Adrenal gland (tissue), 9 donors: ENCODE measurements at regions not wholly inside any gene's neighbourhood (a gene's known extent, or its start where the extent isn't known, plus 50 kb on each side); places are given as distances from the start of the nearest gene placed in this dataset.

Source experiments
- DNase-seq, 7 donors: peaks; one replicate each; pipeline ENCODE4 v3.0.0-alpha.2; 2019 to 2020
- H3K27ac ChIP-seq, 5 donors: fragments of 200-600 bp; sonication (generic) in 4 of 5; 1 replicate in 3 of 5; 2 replicates in 2 of 5; pipeline versions ENCODE4 v1.5.1 to v1.8.0; 2016 to 2020; ENCODE audit warnings: mild to moderate bottlenecking in 1 of 5
- H3K27me3 ChIP-seq: fragments of 200-600 bp; 2 replicates; pipeline ENCODE4 v1.8.0; 2021
- H3K36me3 ChIP-seq, 2 donors: fragments of 200-600 bp; replicated peaks in 1 of 2; 1 replicate in 1 of 2; 2 replicates in 1 of 2; pipeline versions ENCODE4 v1.5.1 to v1.8.0; 2018 to 2022
- H3K4me1 ChIP-seq, 2 donors: fragments of 200-600 bp; replicated peaks in 1 of 2; 1 replicate in 1 of 2; 2 replicates in 1 of 2; pipeline versions ENCODE4 v1.5.1 to v1.8.0; 2018 to 2021
- H3K4me3 ChIP-seq, 4 donors: fragments of 200-600 bp; sonication (generic) in 3 of 4; one replicate each; pipeline ENCODE4 v1.5.1; 2016 to 2018
- H3K9me3 ChIP-seq, 3 donors: fragments of 200-600 bp; sonication (generic) in 1 of 3; replicated peaks in 1 of 3; 1 replicate in 2 of 3; 2 replicates in 1 of 3; pipeline versions ENCODE4 v1.5.1 to v1.8.0; 2016 to 2021
- POLR2A ChIP-seq, 2 donors: fragments of 450-650 bp; IDR thresholded peaks; one replicate each; pipeline ENCODE4 v1.6.1; 2017; ENCODE audit warnings: antibody characterized with exemption in 2 of 2, mild to moderate bottlenecking in 2 of 2, moderate library complexity in 1 of 2
- WGBS, 4 donors: extraction: QIAGEN DNeasy Blood & Tissue Kit in 2 of 4; methylation state at CpG; one replicate each; pipeline versions ENCODE4 v1.1.5 to v1.1.7; 2013 to 2017; 5-methylcytosine and 5-hydroxymethylcytosine counted together
- intact Hi-C, 2 donors: fragments of 100-400 bp; cut with DNase I; formaldehyde crosslinking; loops; one replicate each; pipeline versions ENCODE4 v1.14.1 to v1.15.0; 2022 to 2023
- TF ChIP-seq, protein P1 (sequence below), 6 experiments: fragments of 450-650 bp in 4 of 6; fragments of 200-600 bp in 2 of 6; sonication (generic) in 1 of 6; IDR thresholded peaks; 1 replicate in 5 of 6; 2 replicates in 1 of 6; pipeline versions ENCODE4 v1.5.1 to v1.8.0; 2016 to 2021; ENCODE audit warnings: antibody characterized with exemption in 6 of 6, mild to moderate bottlenecking in 2 of 6, moderate library complexity in 1 of 6
- donor health status: healthy with polysubstance abuse.
- donor health status: Bipolar disorder and iron deficiency.
- donor health status: DM: yes; HTN: yes; CAD: no.
- donor health status: DM: no; HTN: no; CAD: no.
- donor health status: DM: no; HTN: no; CAD: no.

DNA sequence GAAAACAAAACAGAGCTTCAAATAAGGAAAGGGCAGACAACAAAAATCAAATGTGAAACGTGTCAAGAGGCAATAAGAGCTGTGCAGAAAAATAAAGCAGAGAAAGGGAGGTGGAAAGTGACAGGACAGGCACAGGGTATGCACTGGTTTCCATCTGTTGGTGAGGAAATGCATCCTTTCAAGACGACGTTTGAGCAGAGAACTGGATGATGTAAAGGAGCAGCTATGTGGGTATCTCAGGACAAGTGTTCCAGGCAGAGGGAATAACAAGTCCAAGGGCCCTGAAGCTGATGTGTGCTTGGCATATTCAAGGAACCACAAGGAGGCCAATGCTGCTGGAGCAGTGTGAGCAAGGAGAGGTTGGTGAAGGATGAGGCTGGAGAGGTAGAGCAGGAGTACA, 168.9 kb upstream of the SERPINE2 start:
- H3K27ac ChIP-seq = no peak overlapping the region
- no peaks in the 10 kb centered on the region for H3K9me3 ChIP-seq
- WGBS, 4 donors = 62 to 70% (median 63%) methylated on average over 3 of the region's 3 CpGs
- H3K36me3 ChIP-seq = no peaks in the 10 kb centered on the region
- H3K4me3 ChIP-seq = no peak overlapping the region
- no peak for DNase-seq
- intact Hi-C loops = no loop called here
- no peaks in the 10 kb centered on the region for H3K27me3 ChIP-seq
- no peak for TF ChIP-seq POLR2A (IDR thresholded peaks at IDR 0.05)
- TF ChIP-seq, protein P1, sequence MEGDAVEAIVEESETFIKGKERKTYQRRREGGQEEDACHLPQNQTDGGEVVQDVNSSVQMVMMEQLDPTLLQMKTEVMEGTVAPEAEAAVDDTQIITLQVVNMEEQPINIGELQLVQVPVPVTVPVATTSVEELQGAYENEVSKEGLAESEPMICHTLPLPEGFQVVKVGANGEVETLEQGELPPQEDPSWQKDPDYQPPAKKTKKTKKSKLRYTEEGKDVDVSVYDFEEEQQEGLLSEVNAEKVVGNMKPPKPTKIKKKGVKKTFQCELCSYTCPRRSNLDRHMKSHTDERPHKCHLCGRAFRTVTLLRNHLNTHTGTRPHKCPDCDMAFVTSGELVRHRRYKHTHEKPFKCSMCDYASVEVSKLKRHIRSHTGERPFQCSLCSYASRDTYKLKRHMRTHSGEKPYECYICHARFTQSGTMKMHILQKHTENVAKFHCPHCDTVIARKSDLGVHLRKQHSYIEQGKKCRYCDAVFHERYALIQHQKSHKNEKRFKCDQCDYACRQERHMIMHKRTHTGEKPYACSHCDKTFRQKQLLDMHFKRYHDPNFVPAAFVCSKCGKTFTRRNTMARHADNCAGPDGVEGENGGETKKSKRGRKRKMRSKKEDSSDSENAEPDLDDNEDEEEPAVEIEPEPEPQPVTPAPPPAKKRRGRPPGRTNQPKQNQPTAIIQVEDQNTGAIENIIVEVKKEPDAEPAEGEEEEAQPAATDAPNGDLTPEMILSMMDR (IDR thresholded peaks at IDR 0.05) = no peak
- H3K4me1 ChIP-seq = no peaks in the 10 kb centered on the region

DNA sequence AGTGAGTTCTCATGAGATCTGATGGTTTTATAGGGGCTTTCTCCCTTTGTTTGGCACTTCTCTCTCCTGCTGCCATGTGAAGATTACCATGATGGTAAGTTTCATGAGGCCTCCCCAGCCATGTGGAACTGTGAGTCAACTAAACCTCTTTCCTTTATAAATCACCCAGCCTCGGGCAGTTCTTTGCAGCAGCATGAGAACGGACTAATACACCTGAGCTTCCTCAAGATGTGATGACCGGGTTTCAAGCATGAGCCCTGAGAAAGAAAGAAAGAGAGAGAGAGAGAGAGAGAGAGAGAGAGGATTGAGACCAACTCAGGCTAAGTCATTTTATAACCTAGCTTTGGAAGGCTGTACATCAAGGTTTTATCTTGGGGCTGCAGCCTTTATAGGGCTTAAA, 167.7 kb upstream of the SERPINE2 start:
- intact Hi-C loops = no loop called here

GRCh38 chr2:224202281-224202865, 163.3 kb upstream of the SERPINE2 start:
- no peak for DNase-seq
- WGBS, 4 donors = 80 to 90% (median 87%) methylated on average over 6 of the region's 6 CpGs
- no peak overlapping the region for H3K4me3 ChIP-seq
- H3K9me3 ChIP-seq = no peaks in the 10 kb centered on the region
- no peaks in the 10 kb centered on the region for H3K4me1 ChIP-seq
- H3K36me3 ChIP-seq = no peaks in the 10 kb centered on the region
- H3K27me3 ChIP-seq = no peaks in the 10 kb centered on the region
- no peak for TF ChIP-seq POLR2A (IDR thresholded peaks at IDR 0.05)
- TF ChIP-seq, protein P1 (IDR thresholded peaks at IDR 0.05) = no peak
- intact Hi-C loops = no loop called here
- H3K27ac ChIP-seq = no peak overlapping the region

More for the DNA sequence above, 167.7 kb upstream of the SERPINE2 start:
- no peaks in the 10 kb centered on the region for H3K27me3 ChIP-seq
- DNase-seq = no peak
- H3K27ac ChIP-seq = no peak overlapping the region
- H3K9me3 ChIP-seq = no peaks in the 10 kb centered on the region
- no peaks in the 10 kb centered on the region for H3K4me1 ChIP-seq
- no peak overlapping the region for H3K4me3 ChIP-seq
- WGBS, 4 donors = 81 to 92% (median 83%) methylated on average over 3 of the region's 3 CpGs
- TF ChIP-seq POLR2A (IDR thresholded peaks at IDR 0.05) = no peak
- TF ChIP-seq, protein P1 (IDR thresholded peaks at IDR 0.05) = no peak
- no peaks in the 10 kb centered on the region for H3K36me3 ChIP-seq

DNA sequence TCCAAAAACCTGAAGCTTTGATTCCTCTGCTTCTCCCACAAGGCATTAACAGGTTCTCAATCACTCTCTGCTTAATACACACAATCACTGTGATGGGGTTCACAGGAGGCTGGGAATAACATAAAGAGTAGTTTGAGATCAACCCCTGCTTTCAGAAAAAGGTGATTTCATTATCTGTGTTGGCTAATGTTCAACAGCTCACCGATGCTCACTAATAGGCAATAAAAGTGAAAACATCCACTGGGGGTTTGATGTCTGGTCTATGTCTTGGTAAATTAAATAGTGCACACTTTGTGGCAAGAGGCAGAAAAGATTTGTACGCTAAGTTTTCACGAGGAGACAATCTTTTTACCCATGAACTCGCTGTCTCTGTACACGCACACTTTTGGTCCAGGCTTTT, 159.3 kb upstream of the SERPINE2 start:
- 83 to 87% (median 85%) methylated on average over 5 of the region's 5 CpGs for WGBS, 4 donors
- TF ChIP-seq POLR2A (IDR thresholded peaks at IDR 0.05) = no peak
- TF ChIP-seq, protein P1 (IDR thresholded peaks at IDR 0.05) = no peak
- intact Hi-C loops = no loop called here

More for the DNA sequence above, 159.3 kb upstream of the SERPINE2 start:
- Histone ChIP-seq H3K4me3 (no peak overlapping the region), H3K4me1 (no peaks in the 10 kb centered on the region), H3K36me3 (no peaks in the 10 kb centered on the region), H3K27me3 (no peaks in the 10 kb centered on the region), H3K27ac (no peak overlapping the region), H3K9me3 (no peaks in the 10 kb centered on the region)
- DNase-seq = no peak
